SK-N-SH treated with all-trans-retinoic acid at 6 μM for 48 hours (cell line): ENCODE measurements at regions not wholly inside any gene's neighbourhood (a gene's known extent, or its start where the extent isn't known, plus 50 kb on each side); places are given as distances from the start of the nearest gene placed in this dataset.

Source experiments
- ATAC-seq: fragments of 200-7000 bp; cut with Tn5 transposase; 3 replicates; pipeline ENCODE4 v1.9.1; 2020; ENCODE audit warnings: mild to moderate bottlenecking, moderate library complexity
- ARNTL ChIP-seq: fragments of 450-650 bp; formaldehyde crosslinking; IDR thresholded peaks from 2 replicates; pipeline ENCODE4 v1.5.0; 2020; ENCODE audit warnings: low read depth, mild to moderate bottlenecking, moderate library complexity, borderline replicate concordance
- BACH2 ChIP-seq: fragments of 250-450 bp; sonication (Bioruptor Pico); IDR thresholded peaks from 2 replicates; pipeline ENCODE4 v1.9.0; 2021; ENCODE audit warnings: mild to moderate bottlenecking, borderline replicate concordance
- CSDC2 ChIP-seq: fragments of 250-450 bp; sonication (Bioruptor Pico); IDR thresholded peaks from 2 replicates; pipeline ENCODE4 v1.5.0; 2020; ENCODE audit warnings: mild to moderate bottlenecking, moderate library complexity
- ESRRG ChIP-seq: fragments of 250-450 bp; sonication (Bioruptor Pico); IDR thresholded peaks from 2 replicates; pipeline ENCODE4 v1.6.1; 2021; ENCODE audit warnings: mild to moderate bottlenecking
- GLIS3 ChIP-seq: fragments of 250-450 bp; sonication (Bioruptor Pico); IDR thresholded peaks from 2 replicates; pipeline ENCODE4 v1.5.0; 2020; ENCODE audit warnings: mild to moderate bottlenecking, moderate library complexity
- ISL1 ChIP-seq: fragments of 250-450 bp; sonication (Bioruptor Pico); IDR thresholded peaks from 2 replicates; pipeline ENCODE4 v2.1.2; 2022; ENCODE audit warnings: mild to moderate bottlenecking, moderate library complexity
- OSR1 ChIP-seq: fragments of 250-450 bp; sonication (Bioruptor Pico); IDR thresholded peaks from 2 replicates; pipeline ENCODE4 v1.8.0; 2022; ENCODE audit warnings: moderate library complexity, mild to moderate bottlenecking, inconsistent platforms
- PPARA ChIP-seq: fragments of 250-450 bp; sonication (Bioruptor Pico); IDR thresholded peaks from 2 replicates; pipeline ENCODE4 v1.5.0; 2020; ENCODE audit warnings: mild to moderate bottlenecking, borderline replicate concordance
- RARB ChIP-seq: fragments of 250-450 bp; sonication (Bioruptor Pico); IDR thresholded peaks from 2 replicates; pipeline ENCODE4 v1.8.0; 2021; ENCODE audit warnings: mild to moderate bottlenecking, moderate library complexity
- SNAI2 ChIP-seq: fragments of 250-450 bp; sonication (Bioruptor Pico); IDR thresholded peaks from 2 replicates; pipeline ENCODE4 v1.5.0; 2020; ENCODE audit warnings: mild to moderate bottlenecking, moderate library complexity
- TCF4 ChIP-seq: fragments of 250-450 bp; sonication (Bioruptor Pico); IDR thresholded peaks from 2 replicates; pipeline ENCODE4 v1.8.0; 2021; ENCODE audit warnings: mild to moderate bottlenecking, moderate library complexity, borderline replicate concordance
- TOX ChIP-seq: fragments of 250-450 bp; sonication (Bioruptor Pico); IDR thresholded peaks from 2 replicates; pipeline ENCODE4 v1.8.0; 2021; ENCODE audit warnings: mild to moderate bottlenecking, moderate library complexity, borderline replicate concordance
- ZC3H10 ChIP-seq: fragments of 250-450 bp; sonication (Bioruptor Pico); IDR thresholded peaks from 2 replicates; pipeline ENCODE4 v1.5.1; 2021; ENCODE audit warnings: mild to moderate bottlenecking, moderate library complexity
- ZFP3 ChIP-seq: fragments of 250-450 bp; sonication (Bioruptor Pico); IDR thresholded peaks from 2 replicates; pipeline ENCODE4 v1.5.0; 2020; ENCODE audit warnings: mild to moderate bottlenecking, moderate library complexity
- ZFP30 ChIP-seq: fragments of 450-650 bp; formaldehyde crosslinking; IDR thresholded peaks from 2 replicates; pipeline ENCODE4 v1.5.0; 2022; ENCODE audit warnings: mild to moderate bottlenecking, moderate library complexity
- ZNF565 ChIP-seq: fragments of 450-650 bp; formaldehyde crosslinking; conservative IDR thresholded peaks from 2 replicates; pipeline ENCODE4 v1.5.0; 2020; ENCODE audit warnings: low read depth, mild to moderate bottlenecking, moderate library complexity
- ZNF70 ChIP-seq: fragments of 450-650 bp; formaldehyde crosslinking; IDR thresholded peaks from 2 replicates; pipeline ENCODE4 v1.5.0; 2020; ENCODE audit warnings: mild to moderate bottlenecking, moderate library complexity
- ZNF8 ChIP-seq: fragments of 450-650 bp; formaldehyde crosslinking; IDR thresholded peaks from 2 replicates; pipeline ENCODE4 v1.5.0; 2020; ENCODE audit warnings: mild to moderate bottlenecking, moderate library complexity
- TF ChIP-seq, protein P1 (sequence below): fragments of 250-450 bp; sonication (Bioruptor Pico); IDR thresholded peaks from 2 replicates; pipeline ENCODE4 v1.8.0; 2020; ENCODE audit warnings: mild to moderate bottlenecking, moderate library complexity, borderline replicate concordance
- TF ChIP-seq, protein P2 (sequence below): fragments of 250-450 bp; sonication (Bioruptor Pico); IDR thresholded peaks from 2 replicates; pipeline ENCODE4 v1.5.1; 2020; ENCODE audit warnings: low read depth, mild to moderate bottlenecking, moderate library complexity
- TF ChIP-seq, protein P3 (sequence below): fragments of 250-450 bp; sonication (Bioruptor Pico); IDR thresholded peaks from 2 replicates; pipeline ENCODE4 v1.5.0; 2020; ENCODE audit warnings: mild to moderate bottlenecking, moderate library complexity

DNA sequence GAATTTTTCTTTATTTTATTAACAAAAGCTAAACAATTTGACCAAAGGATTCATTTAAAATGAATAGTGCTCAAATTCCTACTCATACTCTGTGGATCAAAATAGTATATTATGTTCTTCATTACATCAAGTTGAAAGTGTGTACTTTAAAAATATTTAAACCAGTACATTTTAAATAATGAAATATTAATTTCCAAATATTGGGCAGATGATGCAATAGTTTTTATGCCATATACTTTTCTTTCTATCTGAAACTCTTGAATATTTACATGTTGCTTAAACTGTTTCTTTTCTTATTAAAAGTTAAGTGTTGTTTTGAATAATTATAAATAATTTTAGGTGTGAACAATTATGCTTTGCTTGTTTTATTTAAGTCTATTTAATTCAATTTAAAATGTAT is 144.7 kb upstream of the TMPRSS15 start:
- TF ChIP-seq ZFP3 (CRISPR knock-in tag): no peak
- no peak for TF ChIP-seq SNAI2 (CRISPR knock-in tag)
- TF ChIP-seq, protein P1, sequence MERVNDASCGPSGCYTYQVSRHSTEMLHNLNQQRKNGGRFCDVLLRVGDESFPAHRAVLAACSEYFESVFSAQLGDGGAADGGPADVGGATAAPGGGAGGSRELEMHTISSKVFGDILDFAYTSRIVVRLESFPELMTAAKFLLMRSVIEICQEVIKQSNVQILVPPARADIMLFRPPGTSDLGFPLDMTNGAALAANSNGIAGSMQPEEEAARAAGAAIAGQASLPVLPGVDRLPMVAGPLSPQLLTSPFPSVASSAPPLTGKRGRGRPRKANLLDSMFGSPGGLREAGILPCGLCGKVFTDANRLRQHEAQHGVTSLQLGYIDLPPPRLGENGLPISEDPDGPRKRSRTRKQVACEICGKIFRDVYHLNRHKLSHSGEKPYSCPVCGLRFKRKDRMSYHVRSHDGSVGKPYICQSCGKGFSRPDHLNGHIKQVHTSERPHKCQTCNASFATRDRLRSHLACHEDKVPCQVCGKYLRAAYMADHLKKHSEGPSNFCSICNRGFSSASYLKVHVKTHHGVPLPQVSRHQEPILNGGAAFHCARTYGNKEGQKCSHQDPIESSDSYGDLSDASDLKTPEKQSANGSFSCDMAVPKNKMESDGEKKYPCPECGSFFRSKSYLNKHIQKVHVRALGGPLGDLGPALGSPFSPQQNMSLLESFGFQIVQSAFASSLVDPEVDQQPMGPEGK (CRISPR knock-in tag): no peak
- TF ChIP-seq, protein P2, sequence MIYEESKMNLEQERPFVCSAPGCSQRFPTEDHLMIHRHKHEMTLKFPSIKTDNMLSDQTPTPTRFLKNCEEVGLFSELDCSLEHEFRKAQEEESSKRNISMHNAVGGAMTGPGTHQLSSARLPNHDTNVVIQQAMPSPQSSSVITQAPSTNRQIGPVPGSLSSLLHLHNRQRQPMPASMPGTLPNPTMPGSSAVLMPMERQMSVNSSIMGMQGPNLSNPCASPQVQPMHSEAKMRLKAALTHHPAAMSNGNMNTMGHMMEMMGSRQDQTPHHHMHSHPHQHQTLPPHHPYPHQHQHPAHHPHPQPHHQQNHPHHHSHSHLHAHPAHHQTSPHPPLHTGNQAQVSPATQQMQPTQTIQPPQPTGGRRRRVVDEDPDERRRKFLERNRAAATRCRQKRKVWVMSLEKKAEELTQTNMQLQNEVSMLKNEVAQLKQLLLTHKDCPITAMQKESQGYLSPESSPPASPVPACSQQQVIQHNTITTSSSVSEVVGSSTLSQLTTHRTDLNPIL (CRISPR knock-in tag): no peak
- no peak for TF ChIP-seq ISL1 (CRISPR knock-in tag)
- TF ChIP-seq ZNF8: no peak
- no peak for TF ChIP-seq CSDC2 (CRISPR knock-in tag)
- no peak for TF ChIP-seq ARNTL (CRISPR knock-in tag)
- no peak for TF ChIP-seq PPARA
- no peak for TF ChIP-seq ZNF70 (CRISPR knock-in tag)
- TF ChIP-seq, all 23 proteins: peak for 0
- ATAC-seq: no peak

DNA sequence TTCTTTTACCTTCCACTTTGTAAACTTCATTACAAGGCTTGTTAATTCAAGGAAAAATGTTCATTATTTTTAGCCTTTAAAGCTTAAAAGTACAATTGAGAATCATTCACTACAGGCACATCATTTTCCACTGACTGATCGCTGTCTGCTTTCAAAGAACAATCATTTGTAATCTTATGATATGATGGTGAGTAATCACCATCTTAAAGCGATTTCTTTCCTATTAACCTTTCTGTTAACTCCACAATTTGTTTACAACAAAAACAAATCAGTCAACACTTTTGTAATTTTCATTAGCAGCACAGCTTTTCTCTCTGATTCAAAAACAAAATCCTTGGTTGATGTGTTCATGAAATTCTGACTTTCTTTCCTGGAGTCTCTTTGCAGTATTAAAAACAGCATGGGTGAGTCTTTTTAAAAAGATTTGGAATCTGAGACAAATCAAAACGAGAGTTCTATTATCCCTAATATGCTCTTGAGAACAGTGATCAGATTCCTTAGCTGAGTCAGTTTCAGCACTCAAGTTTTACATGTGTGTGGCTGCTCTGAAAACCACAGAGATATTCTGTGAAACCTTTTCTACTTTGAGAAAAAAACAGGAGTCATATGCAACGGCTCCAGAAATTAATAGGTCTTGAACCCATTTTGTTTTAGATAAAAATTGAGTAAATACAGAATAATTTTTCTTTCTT is 145.8 kb upstream of the TMPRSS15 start:
- no peak for TF ChIP-seq ZNF8
- TF ChIP-seq ZNF565 (CRISPR knock-in tag): no peak
- TF ChIP-seq ISL1 (CRISPR knock-in tag): no peak
- TF ChIP-seq, protein P2 (CRISPR knock-in tag): no peak
- no peak for TF ChIP-seq OSR1 (CRISPR knock-in tag)
- no peak for TF ChIP-seq TOX (CRISPR knock-in tag)
- TF ChIP-seq ZFP3 (CRISPR knock-in tag): no peak
- TF ChIP-seq RARB: no peak
- TF ChIP-seq TCF4 (CRISPR knock-in tag): no peak
- no peak for TF ChIP-seq ESRRG (CRISPR knock-in tag)
- TF ChIP-seq, protein P3, sequence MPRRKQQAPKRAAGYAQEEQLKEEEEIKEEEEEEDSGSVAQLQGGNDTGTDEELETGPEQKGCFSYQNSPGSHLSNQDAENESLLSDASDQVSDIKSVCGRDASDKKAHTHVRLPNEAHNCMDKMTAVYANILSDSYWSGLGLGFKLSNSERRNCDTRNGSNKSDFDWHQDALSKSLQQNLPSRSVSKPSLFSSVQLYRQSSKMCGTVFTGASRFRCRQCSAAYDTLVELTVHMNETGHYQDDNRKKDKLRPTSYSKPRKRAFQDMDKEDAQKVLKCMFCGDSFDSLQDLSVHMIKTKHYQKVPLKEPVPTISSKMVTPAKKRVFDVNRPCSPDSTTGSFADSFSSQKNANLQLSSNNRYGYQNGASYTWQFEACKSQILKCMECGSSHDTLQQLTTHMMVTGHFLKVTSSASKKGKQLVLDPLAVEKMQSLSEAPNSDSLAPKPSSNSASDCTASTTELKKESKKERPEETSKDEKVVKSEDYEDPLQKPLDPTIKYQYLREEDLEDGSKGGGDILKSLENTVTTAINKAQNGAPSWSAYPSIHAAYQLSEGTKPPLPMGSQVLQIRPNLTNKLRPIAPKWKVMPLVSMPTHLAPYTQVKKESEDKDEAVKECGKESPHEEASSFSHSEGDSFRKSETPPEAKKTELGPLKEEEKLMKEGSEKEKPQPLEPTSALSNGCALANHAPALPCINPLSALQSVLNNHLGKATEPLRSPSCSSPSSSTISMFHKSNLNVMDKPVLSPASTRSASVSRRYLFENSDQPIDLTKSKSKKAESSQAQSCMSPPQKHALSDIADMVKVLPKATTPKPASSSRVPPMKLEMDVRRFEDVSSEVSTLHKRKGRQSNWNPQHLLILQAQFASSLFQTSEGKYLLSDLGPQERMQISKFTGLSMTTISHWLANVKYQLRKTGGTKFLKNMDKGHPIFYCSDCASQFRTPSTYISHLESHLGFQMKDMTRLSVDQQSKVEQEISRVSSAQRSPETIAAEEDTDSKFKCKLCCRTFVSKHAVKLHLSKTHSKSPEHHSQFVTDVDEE: no peak
- ATAC-seq: no peak

DNA sequence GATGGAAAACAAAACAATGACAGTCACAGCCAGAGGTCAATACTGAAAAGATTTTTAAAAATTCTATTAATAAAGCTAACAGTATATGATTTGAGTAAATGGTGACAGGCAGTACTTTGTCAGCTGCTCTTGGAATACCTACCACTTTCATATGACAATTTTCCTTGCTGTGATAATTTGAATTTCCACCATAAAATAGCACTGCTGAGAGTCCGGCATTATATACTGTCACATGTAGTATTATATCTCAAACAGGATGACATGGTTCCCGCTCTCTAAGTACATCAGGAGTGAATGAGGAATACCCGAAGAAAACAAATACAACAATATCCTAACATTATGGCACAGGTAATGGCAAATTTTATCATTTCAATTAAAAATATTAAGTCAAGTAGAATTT is 146.8 kb upstream of the TMPRSS15 start:
- no peak for ATAC-seq
- TF ChIP-seq, protein P1 (CRISPR knock-in tag): no peak
- TF ChIP-seq ZNF70 (CRISPR knock-in tag): no peak
- TF ChIP-seq RARB: no peak
- TF ChIP-seq, protein P3: no peak
- TF ChIP-seq ESRRG (CRISPR knock-in tag): no peak
- TF ChIP-seq ZC3H10 (CRISPR knock-in tag): no peak
- no peak for TF ChIP-seq OSR1 (CRISPR knock-in tag)
- TF ChIP-seq TOX (CRISPR knock-in tag): no peak
- no peak for TF ChIP-seq ZNF565 (CRISPR knock-in tag)
- TF ChIP-seq ZFP30: no peak
- TF ChIP-seq TCF4 (CRISPR knock-in tag): no peak
- TF ChIP-seq PPARA: no peak
- no peak for TF ChIP-seq GLIS3 (CRISPR knock-in tag)
- TF ChIP-seq BACH2 (CRISPR knock-in tag): no peak
- TF ChIP-seq ZFP3 (CRISPR knock-in tag): no peak
- no peak for TF ChIP-seq SNAI2 (CRISPR knock-in tag)
- TF ChIP-seq, protein P2 (CRISPR knock-in tag): no peak
